H1 (cell line): ENCODE measurements at regions not wholly inside any gene's neighbourhood (a gene's known extent, or its start where the extent isn't known, plus 50 kb on each side); places are given as distances from the start of the nearest gene placed in this dataset.
A peak's percentile ranks its signal among the peaks of the same experiment; 100 is the strongest.

ENCODE experiments used
- CTCF ChIA-PET: fragments of 300-600 bp; sonication (Branson Sonifier 250); formaldehyde crosslinking; loops from one replicate; lab custom pipeline; 2021; ENCODE audit not compliant: partially characterized antibody; lab: Charles Lee
- POLR2A ChIA-PET: fragments of 300-600 bp; sonication (Branson Sonifier 250); formaldehyde crosslinking; loops from one replicate; lab custom pipeline; 2021; ENCODE audit warnings: inconsistent platforms; ENCODE audit not compliant: partially characterized antibody; lab: Charles Lee
- DNase-seq, 2 experiments: peaks; one replicate each; pipeline versions ENCODE4 v3.0.0 to v3.0.0-alpha.2; 2010 to 2022; ENCODE audit warnings: low spot score in 2 of 2, low read depth in 1 of 2, mixed read lengths in 1 of 2
- FAIRE-seq: peaks from 2 replicates; lab custom pipeline; 2011; peaks lifted over from hg19 to GRCh38; lab: Jason Lieb, UNC
- H2AFZ ChIP-seq: 2 replicates; pipeline ENCODE4 v1.8.1; 2012; ENCODE audit warnings: low read length, inconsistent platforms
- H2AK5ac ChIP-seq: 2 replicates; pipeline ENCODE4 v1.6.1; 2013; ENCODE audit warnings: low read depth, low read length
- H2BK120ac ChIP-seq: replicated peaks from 2 replicates; pipeline ENCODE3; 2013; ENCODE audit warnings: low read depth, low read length, inconsistent platforms
- H2BK12ac ChIP-seq: 2 replicates; pipeline ENCODE4 v1.6.1; 2013; ENCODE audit warnings: low read depth, low read length
- H2BK15ac ChIP-seq: 2 replicates; pipeline ENCODE4 v1.6.1; 2013; ENCODE audit warnings: low read length
- H2BK20ac ChIP-seq: 2 replicates; pipeline ENCODE4 v1.6.1; 2013; ENCODE audit warnings: low read length
- H2BK5ac ChIP-seq: 2 replicates; pipeline ENCODE4 v1.6.1; 2013; ENCODE audit warnings: low read depth, low read length
- H3K14ac ChIP-seq: 2 replicates; pipeline ENCODE4 v1.6.1; 2013; ENCODE audit warnings: inconsistent platforms; ENCODE audit not compliant: insufficient read length
- H3K18ac ChIP-seq: 2 replicates; pipeline ENCODE4 v1.6.1; 2013; ENCODE audit warnings: low read length; ENCODE audit errors: extremely low read depth
- H3K23ac ChIP-seq: 2 replicates; pipeline ENCODE4 v1.6.1; 2013; ENCODE audit warnings: inconsistent platforms; ENCODE audit not compliant: insufficient read length
- H3K23me2 ChIP-seq: 2 replicates; pipeline ENCODE4 v1.6.1; 2013; ENCODE audit warnings: low read depth, low read length
- H3K27ac ChIP-seq: 2 replicates; pipeline ENCODE4 v1.6.1; 2011; ENCODE audit warnings: low read depth, low read length, inconsistent platforms
- H3K27me3 ChIP-seq, 4 experiments: replicated peaks in 1 of 4; 1 replicate in 1 of 4; 2 replicates in 3 of 4; pipeline versions ENCODE4 v1.6.1 to v1.8.1; 2011 to 2013; ENCODE audit warnings: low read length in 3 of 4, mild to moderate bottlenecking in 3 of 4, inconsistent platforms in 2 of 4, mixed read lengths in 2 of 4, moderate library complexity in 1 of 4; ENCODE audit not compliant: control insufficient read depth in 3 of 4, insufficient read depth in 3 of 4; ENCODE audit errors: extremely low read depth in 1 of 4
- H3K36me3 ChIP-seq, 4 experiments: 2 replicates each; pipeline versions ENCODE4 v1.6.1 to v1.8.1; 2011 to 2013; ENCODE audit warnings: mild to moderate bottlenecking in 4 of 4, low read length in 3 of 4, moderate library complexity in 2 of 4, control low read depth in 1 of 4, inconsistent platforms in 1 of 4; ENCODE audit not compliant: insufficient read depth in 4 of 4, control insufficient read depth in 2 of 4
- H3K4ac ChIP-seq: replicated peaks from 2 replicates; pipeline ENCODE3; 2013; ENCODE audit warnings: low read length, low read depth, mixed read lengths, inconsistent platforms; ENCODE audit not compliant: insufficient read length
- H3K4me1 ChIP-seq, 4 experiments: replicated peaks in 1 of 4; 1 replicate in 1 of 4; 2 replicates in 3 of 4; pipeline versions ENCODE4 v1.6.1 to v1.8.1; 2011 to 2013; ENCODE audit warnings: low read length in 3 of 4, inconsistent platforms in 2 of 4, mixed read lengths in 1 of 4; ENCODE audit not compliant: insufficient read depth in 4 of 4, control insufficient read depth in 3 of 4
- H3K4me2 ChIP-seq, 2 experiments: 2 replicates each; pipeline versions ENCODE4 v1.6.1 to v1.8.1; 2011 to 2013; ENCODE audit warnings: low read depth in 2 of 2, low read length in 2 of 2, control low read depth in 1 of 2, inconsistent platforms in 1 of 2, mild to moderate bottlenecking in 1 of 2; ENCODE audit not compliant: insufficient read depth in 1 of 2
- H3K4me3 ChIP-seq, 4 experiments: fragments of 200-600, 300-600 bp in 1 of 4; sonication (generic), shearing (Covaris generic), sonication (Bioruptor Twin) in 1 of 4; 2 replicates each; pipeline versions ENCODE4 v1.5.1 to v1.8.1; 2011 to 2016; ENCODE audit warnings: low read length in 4 of 4, low read depth in 3 of 4, control low read depth in 2 of 4, inconsistent platforms in 2 of 4, mild to moderate bottlenecking in 2 of 4, mixed read lengths in 1 of 4, moderate library complexity in 1 of 4; ENCODE audit not compliant: insufficient read depth in 2 of 4; ENCODE audit errors: extremely low read depth in 1 of 4
- H3K56ac ChIP-seq: replicated peaks from 2 replicates; pipeline ENCODE3; 2013; ENCODE audit warnings: low read depth, mild to moderate bottlenecking, mixed read lengths, low read length, inconsistent platforms; ENCODE audit not compliant: insufficient read length
- H3K79me1 ChIP-seq: 2 replicates; pipeline ENCODE4 v1.6.1; 2013; ENCODE audit warnings: low read depth, low read length, control low read depth
- H3K79me2 ChIP-seq, 2 experiments: 2 replicates each; pipeline versions ENCODE4 v1.6.1 to v1.8.1; 2012 to 2013; ENCODE audit warnings: low read length in 2 of 2, mild to moderate bottlenecking in 2 of 2, inconsistent platforms in 1 of 2; ENCODE audit not compliant: insufficient read depth in 2 of 2, control insufficient read depth in 1 of 2
- H3K9ac ChIP-seq, 4 experiments: replicated peaks in 1 of 4; 1 replicate in 1 of 4; 2 replicates in 3 of 4; pipeline versions ENCODE4 v1.6.1 to v1.8.1; 2011 to 2013; ENCODE audit warnings: low read depth in 3 of 4, low read length in 3 of 4, control low read depth in 2 of 4, mild to moderate bottlenecking in 2 of 4, moderate library complexity in 2 of 4, inconsistent platforms in 1 of 4; ENCODE audit errors: extremely low read depth in 1 of 4
- H3K9me3 ChIP-seq, 2 experiments: 2 replicates each; pipeline versions ENCODE4 v1.6.1 to v1.8.1; 2012 to 2013; ENCODE audit warnings: mild to moderate bottlenecking in 2 of 2, moderate library complexity in 2 of 2, control low read depth in 1 of 2, inconsistent platforms in 1 of 2, low read depth in 1 of 2, low read length in 1 of 2, mixed read lengths in 1 of 2; ENCODE audit not compliant: insufficient read depth in 2 of 2
- H4K20me1 ChIP-seq, 2 experiments: replicated peaks in 1 of 2; 2 replicates each; pipeline versions ENCODE3 to v1.8.1; 2011 to 2013; ENCODE audit warnings: inconsistent platforms in 2 of 2, low read length in 2 of 2, mild to moderate bottlenecking in 1 of 2; ENCODE audit not compliant: insufficient read depth in 2 of 2, control insufficient read depth in 1 of 2
- H4K5ac ChIP-seq: 2 replicates; pipeline ENCODE4 v1.6.1; 2013; ENCODE audit warnings: low read length, low read depth, mixed read lengths, inconsistent platforms; ENCODE audit not compliant: insufficient read length
- H4K8ac ChIP-seq: 2 replicates; pipeline ENCODE4 v1.8.0; 2013; ENCODE audit warnings: mild to moderate bottlenecking, moderate library complexity, low read length, inconsistent platforms; ENCODE audit not compliant: insufficient read depth; ENCODE audit errors: extremely low read depth
- H4K91ac ChIP-seq: replicated peaks from 2 replicates; pipeline ENCODE3; 2013; ENCODE audit warnings: low read length, mixed read lengths, inconsistent platforms; ENCODE audit not compliant: insufficient read length
- TCF12 ChIP-seq: IDR thresholded peaks from 2 replicates; pipeline ENCODE4 v1.6.1; 2011; ENCODE audit warnings: low read depth, mild to moderate bottlenecking, low read length
- TEAD4 ChIP-seq: IDR thresholded peaks from 2 replicates; pipeline ENCODE4 v1.6.1; 2012; ENCODE audit warnings: low read depth, low read length, inconsistent platforms, mixed read lengths
- WGBS, 2 experiments: shearing (Covaris generic) in 1 of 2; methylation state at CpG; one replicate each; pipeline versions ENCODE4 v1.1.6 to v1.1.7; 2013 to 2015; ENCODE audit warnings: low lambda C conversion rate in 2 of 2, mixed read lengths in 2 of 2, inconsistent platforms in 1 of 2, low coverage in 1 of 2, missing lambda C conversion rate in 1 of 2; ENCODE audit not compliant: insufficient replicate concordance in 2 of 2, insufficient coverage in 1 of 2, insufficient read length in 1 of 2; ENCODE audit errors: extremely low coverage in 1 of 2, missing lambda C conversion rate in 1 of 2; 5-methylcytosine and 5-hydroxymethylcytosine counted together

DNA sequence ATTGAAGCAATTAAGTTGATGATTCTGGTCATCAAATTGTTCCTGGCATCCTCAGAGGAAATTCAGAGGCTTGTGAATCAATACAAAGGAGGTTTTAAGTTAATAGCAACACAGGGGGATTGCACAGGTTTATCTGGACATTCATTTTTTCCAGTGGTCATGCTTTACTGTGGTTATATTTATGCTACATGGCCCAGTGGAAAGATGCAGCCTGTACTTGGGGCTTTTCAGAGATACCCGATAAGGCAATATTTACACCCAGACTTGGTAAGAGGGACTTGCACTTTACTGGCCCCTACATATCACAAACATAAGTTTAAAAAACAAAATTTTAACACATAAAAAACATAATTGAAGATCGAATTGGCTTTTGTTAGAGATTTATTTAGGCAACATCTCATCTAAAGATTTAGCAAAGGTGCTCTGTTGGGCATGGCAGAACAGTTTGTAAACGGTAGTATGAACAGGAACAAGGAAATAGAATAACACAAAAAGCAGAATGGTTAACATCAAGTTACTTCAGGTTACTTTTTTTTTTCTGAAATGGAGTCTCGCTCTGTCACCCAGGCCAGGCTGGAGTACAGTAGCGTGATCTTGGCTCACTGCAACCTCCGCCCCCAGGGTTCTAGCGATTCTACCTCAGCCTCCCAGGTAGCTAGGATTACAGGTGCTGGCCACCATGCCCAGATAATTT, 49.7 kb upstream of the GLDC start:
- H2AK5ac ChIP-seq: no peak overlapping the region
- no peak overlapping the region for H2BK12ac ChIP-seq
- H4K5ac ChIP-seq: no peak overlapping the region
- H3K79me2 ChIP-seq: no peaks in the 10 kb centered on the region
- H4K91ac ChIP-seq: no peak overlapping the region
- H3K23ac ChIP-seq: no peak overlapping the region
- H2BK5ac ChIP-seq: no peak overlapping the region
- no peak overlapping the region for H3K4me3 ChIP-seq
- no peak overlapping the region for H3K4ac ChIP-seq
- no peak for FAIRE-seq
- TF ChIP-seq TCF12 (no peak), TEAD4 (no peak)
- no peak overlapping the region for H3K18ac ChIP-seq
- H4K20me1 ChIP-seq: no peaks in the 10 kb centered on the region
- no peaks in the 10 kb centered on the region for H3K36me3 ChIP-seq
- no peaks in the 10 kb centered on the region for H3K23me2 ChIP-seq
- no peak overlapping the region for H3K56ac ChIP-seq
- ChIA-PET CTCF (interaction anchor here (1.2 kb wide), 1 partner anchor 9 kb away, joined by 4 read pairs; no protein-coding TSS in a partner anchor), POLR2A (interaction anchor here (1.1 kb wide), 1 partner anchor 54 kb away, joined by 3 read pairs; no protein-coding TSS in a partner anchor)
- no peak overlapping the region for H3K14ac ChIP-seq
- H3K4me1 ChIP-seq: peaks cover 4 to 9% (median 6%) of the 10 kb centered on the region in 4 experiments
- no peak overlapping the region for H3K4me2 ChIP-seq
- no peak overlapping the region for H4K8ac ChIP-seq
- no peak overlapping the region for H3K27ac ChIP-seq
- 91% methylated on average over 7 of the region's 7 CpGs; no CpG with 5 or more reads in 1 of the 2 experiments for WGBS, 2 experiments
- peak overlapping the region; percentile 29; the same call in 1 of the 2 replicates for H2BK15ac ChIP-seq
- no peak overlapping the region for H2AFZ ChIP-seq
- no peak for DNase-seq
- H3K9ac ChIP-seq: no peak overlapping the region
- no peaks in the 10 kb centered on the region for H3K9me3 ChIP-seq
- H2BK120ac ChIP-seq: no peak overlapping the region
- no peaks in the 10 kb centered on the region for H3K79me1 ChIP-seq
- no peaks in the 10 kb centered on the region for H3K27me3 ChIP-seq
- H2BK20ac ChIP-seq: 0 out of 2 replicates have a peak overlapping the region, but pooled peaks have one; percentile 48
